Anterior cingulate cortex (tissue), 58 donors: ENCODE measurements at regions not wholly inside any gene's neighbourhood (a gene's known extent, or its start where the extent isn't known, plus 50 kb on each side); places are given as distances from the start of the nearest gene placed in this dataset.
"Not testable (repeated sequence)": the region's sequence is repeated elsewhere in the genome, so short reads cannot be mapped to it uniquely, and the experiment has no call there.

Experiments used
- DNase-seq, 58 donors: peaks; one replicate each; lab custom pipeline; 2025; lab: John Stamatoyannopoulos, UW

GRCh38 chr5:174560861-174561260, 163.5 kb upstream of the MSX2 start:
- DNase-seq, result no peak

GRCh38 chr5:174563040-174563439, 161.3 kb upstream of the MSX2 start:
- DNase-seq, result not testable (repeated sequence)

GRCh38 chr5:174563899-174564298, 160.5 kb upstream of the MSX2 start:
- no peak for DNase-seq

- DNase-seq, result no peak
Observed at GRCh38 chr5:174567506-174568141, 156.8 kb upstream of the MSX2 start.

GRCh38 chr5:174570662-174571061, 153.7 kb upstream of the MSX2 start:
- DNase-seq, result no peak

GRCh38 chr5:174571662-174572397, 152.6 kb upstream of the MSX2 start:
- peak in 34 of 58 donors; percentile 7 to 67 (median 26) for DNase-seq

- no peak for DNase-seq
Observed at GRCh38 chr5:174572591-174572990, 151.8 kb upstream of the MSX2 start.

- no peak for DNase-seq
Observed at GRCh38 chr5:174573221-174573994, 151.0 kb upstream of the MSX2 start.

- no peak for DNase-seq
Observed at GRCh38 chr5:174575043-174575442, 149.3 kb upstream of the MSX2 start.

- DNase-seq, result no peak
Observed at GRCh38 chr5:174576042-174576441, 148.3 kb upstream of the MSX2 start.

- DNase-seq, result peak in 3 of 58 donors; percentile 1 to 25 (median 7)
Observed at GRCh38 chr5:174581479-174581878, 142.9 kb upstream of the MSX2 start.

- DNase-seq, result no peak
Observed at GRCh38 chr5:174581894-174582293, 142.5 kb upstream of the MSX2 start.

GRCh38 chr5:174583071-174583470, 141.3 kb upstream of the MSX2 start:
- DNase-seq, result no peak

- DNase-seq, result no peak
Observed at GRCh38 chr5:174585472-174585871, 138.9 kb upstream of the MSX2 start.

- not testable (repeated sequence) for DNase-seq
Observed at GRCh38 chr5:174586163-174586562, 138.2 kb upstream of the MSX2 start.

- DNase-seq, result peak in 3 of 58 donors; percentile 1 to 10 (median 6)
Observed at GRCh38 chr5:174589011-174589410, 135.4 kb upstream of the MSX2 start.

- no peak for DNase-seq
Observed at GRCh38 chr5:174589599-174589998, 134.8 kb upstream of the MSX2 start.

GRCh38 chr5:174590820-174591219, 133.6 kb upstream of the MSX2 start:
- no peak for DNase-seq

- DNase-seq, result no peak
Observed at GRCh38 chr5:174596429-174596828, 128.0 kb upstream of the MSX2 start.

GRCh38 chr5:174599992-174600391, 124.4 kb upstream of the MSX2 start:
- no peak for DNase-seq

GRCh38 chr5:174601946-174602345, 122.4 kb upstream of the MSX2 start:
- no peak for DNase-seq
